ENCODE measurements at regions not wholly inside any gene's neighbourhood (a gene's known extent, or its start where the extent isn't known, plus 50 kb on each side); places are given as distances from the start of the nearest gene placed in this dataset.
"Not testable (repeated sequence)": the region's sequence is repeated elsewhere in the genome, so short reads cannot be mapped to it uniquely, and the experiment has no call there.

DNA sequence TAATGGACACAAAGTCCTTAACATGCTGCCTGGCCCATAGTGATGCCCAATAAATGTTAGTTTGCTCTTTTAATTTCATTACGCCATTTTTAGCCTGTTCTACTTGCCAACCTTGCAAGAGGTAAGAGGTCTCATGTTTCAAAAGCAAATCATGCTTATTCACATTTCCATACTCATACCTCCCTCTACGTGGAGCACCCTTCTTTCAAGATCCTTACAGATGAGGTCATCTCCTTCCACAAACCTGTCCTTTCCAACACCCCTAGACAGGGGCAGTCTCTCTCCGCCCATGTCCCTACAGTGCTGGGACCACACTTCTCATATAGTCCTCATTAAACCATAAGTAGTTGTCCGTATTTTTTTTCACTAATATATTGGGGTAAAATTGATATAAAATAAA lies 271.3 kb downstream of the FGFR2 start:
- TF ChIP-seq CTCF (IDR thresholded peaks at IDR 0.05; ENCODE audit: insufficient read depth, low read depth, low read length, missing control alignments): no peak
- DNase-seq (ENCODE audit: low read depth): no peak
- no peak overlapping the region for H3K4me3 ChIP-seq (ENCODE audit: low read depth, low read length)

DNA sequence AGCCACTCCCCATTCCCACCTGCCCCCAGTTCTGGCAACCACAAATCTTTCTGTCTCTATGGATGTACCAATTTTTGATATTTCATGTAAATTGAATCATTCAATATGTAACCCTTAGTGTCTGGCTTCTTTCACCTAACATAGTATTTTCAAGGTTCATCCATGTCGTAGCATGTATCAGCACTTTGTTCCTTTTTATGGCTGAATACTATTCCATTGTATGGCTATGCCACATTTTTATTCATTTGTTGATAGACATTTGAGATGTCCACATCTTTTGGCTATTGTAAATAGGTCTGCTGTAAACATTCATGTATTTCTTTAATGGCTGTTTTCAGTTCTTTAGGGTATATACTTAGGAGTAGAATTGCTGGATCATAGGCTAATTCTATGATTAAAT lies 270.5 kb downstream of the FGFR2 start:
- no peak for DNase-seq (ENCODE audit: low read depth)
- TF ChIP-seq CTCF (IDR thresholded peaks at IDR 0.05; ENCODE audit: insufficient read depth, low read depth, low read length, missing control alignments): no peak
- no peak overlapping the region for H3K4me3 ChIP-seq (ENCODE audit: low read depth, low read length)

- H3K4me3 ChIP-seq (ENCODE audit: low read depth, low read length); DNase-seq (ENCODE audit: low read depth): not testable (repeated sequence)
These were observed 268.6 kb downstream of the FGFR2 start for GRCh38 chr10:121329631-121330030.

DNA sequence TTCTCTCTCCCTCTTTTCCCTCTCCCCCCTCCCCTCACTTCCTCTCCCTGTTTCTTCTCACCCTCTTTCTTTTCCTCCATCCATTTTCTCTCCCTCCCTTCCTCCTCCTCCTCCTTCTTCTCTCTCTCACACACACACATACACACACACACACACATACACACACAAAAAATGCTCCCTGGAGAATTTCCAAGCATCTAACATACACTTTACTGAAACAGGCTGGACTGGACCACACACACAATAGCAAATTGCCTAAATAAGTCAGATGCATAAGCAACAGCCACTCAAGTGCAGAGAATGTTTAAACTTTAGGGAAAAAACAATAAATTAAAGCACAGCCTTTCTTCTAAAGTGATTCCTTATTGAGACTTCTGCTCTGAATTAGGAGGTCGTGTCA lies 267.7 kb downstream of the FGFR2 start:
- no peak for DNase-seq (ENCODE audit: low read depth)
- TF ChIP-seq CTCF (IDR thresholded peaks at IDR 0.05; ENCODE audit: insufficient read depth, low read depth, low read length, missing control alignments): no peak

GRCh38 chr10:121332353-121332752 lies 265.9 kb downstream of the FGFR2 start:
- no peak for DNase-seq (ENCODE audit: low read depth)
- TF ChIP-seq CTCF (IDR thresholded peaks at IDR 0.05; ENCODE audit: insufficient read depth, low read depth, low read length, missing control alignments): no peak
- H3K4me3 ChIP-seq (ENCODE audit: low read depth, low read length): no peak overlapping the region

More for the DNA sequence above, 267.7 kb downstream of the FGFR2 start:
- H3K4me3 ChIP-seq (ENCODE audit: low read depth, low read length): no peak overlapping the region

GRCh38 chr10:121332829-121333765 lies 265.1 kb downstream of the FGFR2 start:
- no peak overlapping the region for H3K4me3 ChIP-seq (ENCODE audit: low read depth, low read length)
- no peak for TF ChIP-seq CTCF (IDR thresholded peaks at IDR 0.05; ENCODE audit: insufficient read depth, low read depth, low read length, missing control alignments)
- DNase-seq (ENCODE audit: low read depth): no peak

DNA sequence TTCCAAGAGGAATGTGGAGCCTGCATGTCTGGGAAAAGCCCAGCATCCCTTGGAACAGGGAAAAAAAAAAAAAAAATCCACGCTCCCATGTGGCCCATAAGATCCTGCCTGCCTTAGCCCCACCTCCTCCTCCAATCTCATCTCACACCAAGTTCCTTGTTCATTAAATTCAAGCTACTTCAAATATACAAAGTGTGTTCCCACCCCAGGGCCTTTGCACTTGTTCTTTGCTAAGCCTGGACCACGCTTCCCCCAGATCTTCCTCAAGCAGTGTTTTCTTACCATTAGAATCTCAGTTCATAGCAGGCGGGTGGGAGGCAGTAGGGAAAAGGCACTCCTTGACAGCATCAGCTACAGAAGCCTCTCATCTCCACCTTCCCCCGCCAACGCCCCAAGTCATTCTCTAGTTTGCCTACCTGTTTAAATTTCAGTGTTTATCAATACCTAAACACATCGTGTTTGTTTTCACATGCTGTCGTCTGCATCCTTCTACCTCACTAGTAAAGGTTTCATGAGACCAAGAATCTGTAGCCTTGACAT lies 262.8 kb downstream of the FGFR2 start:
- no peak for DNase-seq (ENCODE audit: low read depth)
- no peak overlapping the region for H3K4me3 ChIP-seq (ENCODE audit: low read depth, low read length)
- no peak for TF ChIP-seq CTCF (IDR thresholded peaks at IDR 0.05; ENCODE audit: insufficient read depth, low read depth, low read length, missing control alignments)

Measured in GM12865 (cell line).